Pancreas (tissue), 10 donors: ENCODE measurements at regions not wholly inside any gene's neighbourhood (a gene's known extent, or its start where the extent isn't known, plus 50 kb on each side); places are given as distances from the start of the nearest gene placed in this dataset.

Experiments used
- ATAC-seq, 4 donors: fragments of 200-7000 bp; cut with Tn5 transposase; one replicate each; pipeline versions ENCODE4 v1.8.0 to v1.9.1; 2020; ENCODE audit warnings: mild to moderate bottlenecking in 4 of 4, moderate library complexity in 4 of 4
- DNase-seq, 6 donors: peaks; one replicate each; pipeline ENCODE4 v3.0.0-alpha.2; 2020
- FAIRE-seq: peaks from 2 replicates; lab custom pipeline; 2012; peaks lifted over from hg19 to GRCh38; lab: Jason Lieb, UNC
- H3K27ac ChIP-seq, 4 donors: fragments of 200-600 bp; sonication (generic); 1 replicate in 3 of 4; 2 replicates in 1 of 4; pipeline versions ENCODE4 v1.5.0 to v1.8.0; 2020
- H3K27me3 ChIP-seq, 4 donors: fragments of 200-600 bp; one replicate each; pipeline ENCODE4 v1.8.0; 2021
- H3K36me3 ChIP-seq, 3 donors: fragments of 200-600 bp; sonication (generic) in 1 of 3; one replicate each; pipeline versions ENCODE4 v1.5.0 to v1.8.0; 2020 to 2021
- H3K4me1 ChIP-seq, 3 donors: fragments of 200-600 bp; one replicate each; pipeline ENCODE4 v1.8.0; 2021
- H3K4me3 ChIP-seq, 4 donors: fragments of 200-600 bp; sonication (generic) in 2 of 4; one replicate each; pipeline versions ENCODE4 v1.5.0 to v1.8.0; 2020 to 2021
- H3K9me3 ChIP-seq, 4 donors: fragments of 200-600 bp; one replicate each; pipeline ENCODE4 v1.8.0; 2021
- CTCF ChIP-seq, 4 donors: fragments of 200-600 bp; sonication (generic) in 3 of 4; IDR thresholded peaks; one replicate each; pipeline versions ENCODE4 v1.5.0 to v1.8.0; 2021; ENCODE audit warnings: antibody characterized with exemption in 4 of 4
- WGBS, 2 donors: extraction: QIAGEN DNeasy Blood & Tissue Kit; methylation state at CpG; one replicate each; pipeline ENCODE4 v1.1.7; 2013; 5-methylcytosine and 5-hydroxymethylcytosine counted together
- intact Hi-C, 3 donors: fragments of 100-400 bp; cut with DNase I; formaldehyde crosslinking; loops; one replicate each; pipeline versions ENCODE4 v1.11.1 to v1.14.2; 2022
- donor health status: healthy with polysubstance abuse.
- donor health status: DM: no; HTN: no; CAD: no; lungs with moderate emphysema.
- donor health status: DM: no; HTN: no; CAD: no.
- donor health status: control.
- donor health status: control.
- donor health status: Bipolar disorder and iron deficiency.
- donor health status: DM: yes; HTN: yes; CAD: no.
- donor health status: DM: no; HTN: no; CAD: no.
- donor health status: DM: no; HTN: no; CAD: no.
- donor health status: DM: yes; HTN: yes; CAD: no.

GRCh38 chr10:2476218-2476811, 591.0 kb upstream of the PFKP start:
- no peak for DNase-seq
- Histone ChIP-seq H3K9me3 (no peaks in the 10 kb centered on the region), H3K36me3 (no peaks in the 10 kb centered on the region), H3K4me1 (no peaks in the 10 kb centered on the region), H3K27ac (no peak overlapping the region), H3K27me3 (no peaks in the 10 kb centered on the region), H3K4me3 (no peak overlapping the region)
- ATAC-seq, result no peak
- no peak for FAIRE-seq
- WGBS, 2 donors, result 70 to 75% methylated on average over 15 of the region's 15 CpGs
- intact Hi-C loops, result no loop called here
- TF ChIP-seq CTCF (IDR thresholded peaks at IDR 0.05), result no peak

- intact Hi-C loops, result no loop called here
- no peaks in the 10 kb centered on the region for H3K4me1 ChIP-seq
- H3K4me3 ChIP-seq, result no peak overlapping the region
- DNase-seq (no peak), FAIRE-seq (no peak), ATAC-seq (no peak)
- WGBS, 2 donors, result 43 to 52% methylated on average over 6 of the region's 6 CpGs
- no peaks in the 10 kb centered on the region for H3K36me3 ChIP-seq
- no peak overlapping the region for H3K27ac ChIP-seq
- no peak for TF ChIP-seq CTCF (IDR thresholded peaks at IDR 0.05)
- H3K9me3 ChIP-seq, result no peaks in the 10 kb centered on the region
- no peaks in the 10 kb centered on the region for H3K27me3 ChIP-seq
Measured at GRCh38 chr10:2475711-2476217, 591.6 kb upstream of the PFKP start.

- intact Hi-C loops, result no loop called here
- no peaks in the 10 kb centered on the region for H3K27me3 ChIP-seq
- no peaks in the 10 kb centered on the region for H3K9me3 ChIP-seq
- no peak for TF ChIP-seq CTCF (IDR thresholded peaks at IDR 0.05)
- ATAC-seq, result no peak
- no peaks in the 10 kb centered on the region for H3K4me1 ChIP-seq
- H3K4me3 ChIP-seq, result no peak overlapping the region
- no peak for DNase-seq
- H3K36me3 ChIP-seq, result no peaks in the 10 kb centered on the region
- no peak overlapping the region for H3K27ac ChIP-seq
- WGBS, 2 donors, result 78 to 88% methylated on average over 1 of the region's 1 CpG
- no peak for FAIRE-seq
Measured at GRCh38 chr10:2471811-2472210, 595.5 kb upstream of the PFKP start.

- no peak for DNase-seq
- no peak for TF ChIP-seq CTCF (IDR thresholded peaks at IDR 0.05)
- Histone ChIP-seq H3K36me3 (no peaks in the 10 kb centered on the region), H3K4me3 (no peak overlapping the region), H3K4me1 (no peaks in the 10 kb centered on the region), H3K9me3 (no peaks in the 10 kb centered on the region), H3K27ac (no peak overlapping the region), H3K27me3 (no peaks in the 10 kb centered on the region)
- 42 to 54% methylated on average over 2 of the region's 2 CpGs for WGBS, 2 donors
- ATAC-seq, result no peak
- no peak for FAIRE-seq
- intact Hi-C loops, result no loop called here
Measured at GRCh38 chr10:2469802-2470201, 597.5 kb upstream of the PFKP start.

- FAIRE-seq (no peak), DNase-seq (no peak), ATAC-seq (no peak)
- Histone ChIP-seq H3K4me1 (no peaks in the 10 kb centered on the region), H3K36me3 (no peaks in the 10 kb centered on the region), H3K27me3 (no peaks in the 10 kb centered on the region), H3K4me3 (no peak overlapping the region), H3K9me3 (no peaks in the 10 kb centered on the region), H3K27ac (no peak overlapping the region)
- intact Hi-C loops, result no loop called here
- no peak for TF ChIP-seq CTCF (IDR thresholded peaks at IDR 0.05)
Measured at GRCh38 chr10:2464483-2464882, 602.9 kb upstream of the PFKP start.
